Trophoblast cell (in vitro differentiated cells and primary cell): ENCODE measurements at regions not wholly inside any gene's neighbourhood (a gene's known extent, or its start where the extent isn't known, plus 50 kb on each side); places are given as distances from the start of the nearest gene placed in this dataset.

Experiments used
- DNase-seq, 2 donors: peaks; one replicate each; pipeline ENCODE4 v3.0.0-alpha.2; 2016
- H2AFZ ChIP-seq: 2 replicates; pipeline ENCODE4 v1.6.1; 2013; ENCODE audit warnings: low read length, moderate library complexity, mild to moderate bottlenecking; ENCODE audit not compliant: insufficient read depth, poor library complexity
- H2AK5ac ChIP-seq: 2 replicates; pipeline ENCODE4 v1.6.1; 2013; ENCODE audit warnings: mild to moderate bottlenecking, low read length
- H2BK120ac ChIP-seq: 2 replicates; pipeline ENCODE4 v1.6.1; 2013; ENCODE audit warnings: low read length, mild to moderate bottlenecking, moderate library complexity; ENCODE audit not compliant: insufficient read depth, poor library complexity
- H2BK12ac ChIP-seq: 2 replicates; pipeline ENCODE4 v1.6.1; 2013; ENCODE audit warnings: mild to moderate bottlenecking, low read length, moderate library complexity
- H2BK5ac ChIP-seq: 2 replicates; pipeline ENCODE4 v1.6.1; 2013; ENCODE audit warnings: low read length, low read depth, moderate library complexity, mild to moderate bottlenecking; ENCODE audit not compliant: poor library complexity
- H3K14ac ChIP-seq: 2 replicates; pipeline ENCODE4 v1.6.1; 2013; ENCODE audit warnings: mild to moderate bottlenecking, low read length
- H3K18ac ChIP-seq: 2 replicates; pipeline ENCODE4 v1.6.1; 2013; ENCODE audit warnings: mild to moderate bottlenecking, low read length
- H3K23ac ChIP-seq: 2 replicates; pipeline ENCODE4 v1.6.1; 2013; ENCODE audit warnings: low read length
- H3K27ac ChIP-seq: 2 replicates; pipeline ENCODE4 v1.5.1; 2013; ENCODE audit warnings: low read depth, mild to moderate bottlenecking, inconsistent platforms, low read length, moderate library complexity
- H3K27me3 ChIP-seq: 2 replicates; pipeline ENCODE4 v1.6.1; 2013; ENCODE audit warnings: inconsistent platforms, mild to moderate bottlenecking, low read length, moderate library complexity; ENCODE audit not compliant: insufficient read depth
- H3K36me3 ChIP-seq, 2 experiments: 1 replicate in 1 of 2; 2 replicates in 1 of 2; pipeline ENCODE4 v1.6.1; 2013; ENCODE audit warnings: low read length in 2 of 2, mild to moderate bottlenecking in 2 of 2, moderate library complexity in 1 of 2; ENCODE audit not compliant: insufficient read depth in 2 of 2, control insufficient read depth in 1 of 2
- H3K4ac ChIP-seq: 2 replicates; pipeline ENCODE4 v1.6.1; 2013; ENCODE audit warnings: low read depth, mild to moderate bottlenecking, low read length, moderate library complexity
- H3K4me1 ChIP-seq, 2 experiments: 1 replicate in 1 of 2; 2 replicates in 1 of 2; pipeline ENCODE4 v1.6.1; 2013; ENCODE audit warnings: low read length in 2 of 2, mild to moderate bottlenecking in 2 of 2, moderate library complexity in 1 of 2; ENCODE audit not compliant: insufficient read depth in 2 of 2, control insufficient read depth in 1 of 2
- H3K4me2 ChIP-seq: 2 replicates; pipeline ENCODE4 v1.6.1; 2013; ENCODE audit warnings: inconsistent platforms, mild to moderate bottlenecking, low read length, moderate library complexity
- H3K4me3 ChIP-seq: 2 replicates; pipeline ENCODE4 v1.5.1; 2013; ENCODE audit warnings: mild to moderate bottlenecking, low read depth, low read length, inconsistent platforms
- H3K79me1 ChIP-seq: one replicate; pipeline ENCODE4 v1.6.1; 2013; ENCODE audit warnings: low read length
- H3K79me2 ChIP-seq: 2 replicates; pipeline ENCODE4 v1.6.1; 2013; ENCODE audit warnings: low read length, mild to moderate bottlenecking; ENCODE audit not compliant: control insufficient read depth, insufficient read depth, poor library complexity
- H3K9ac ChIP-seq: 2 replicates; pipeline ENCODE4 v1.6.1; 2013; ENCODE audit warnings: mild to moderate bottlenecking, low read length
- H3K9me3 ChIP-seq: 2 replicates; pipeline ENCODE4 v1.6.1; 2013; ENCODE audit warnings: low read depth, mild to moderate bottlenecking, control low read depth, inconsistent platforms, low read length; ENCODE audit not compliant: insufficient read depth
- H4K12ac ChIP-seq: 2 replicates; pipeline ENCODE4 v1.6.1; 2013; ENCODE audit warnings: low read depth, mild to moderate bottlenecking, low read length, moderate library complexity
- H4K8ac ChIP-seq: 2 replicates; pipeline ENCODE4 v1.6.1; 2013; ENCODE audit warnings: low read depth, mild to moderate bottlenecking, low read length, moderate library complexity
- H4K91ac ChIP-seq: one replicate; pipeline ENCODE4 v1.6.1; 2013; ENCODE audit warnings: low read depth, mild to moderate bottlenecking, low read length, moderate library complexity
- WGBS: extraction: QIAGEN DNeasy Blood & Tissue Kit; methylation state at CpG from one replicate; pipeline ENCODE4 v1.1.7; 2013; ENCODE audit warnings: missing lambda C conversion rate; ENCODE audit not compliant: insufficient read length, insufficient coverage; ENCODE audit errors: extremely low coverage; 5-methylcytosine and 5-hydroxymethylcytosine counted together

GRCh38 chr1:88061492-88062177 lies 622.4 kb upstream of the PKN2 start:
- H2BK12ac ChIP-seq: no peak overlapping the region
- no peaks in the 10 kb centered on the region for H3K27me3 ChIP-seq
- no peak overlapping the region for H3K27ac ChIP-seq
- H3K18ac ChIP-seq: no peak overlapping the region
- no peak overlapping the region for H3K4me3 ChIP-seq
- no peak overlapping the region for H2AFZ ChIP-seq
- no peaks in the 10 kb centered on the region for H3K9me3 ChIP-seq
- H3K4me1 ChIP-seq: peaks cover 2 to 4% of the 10 kb centered on the region in 2 experiments
- H3K79me1 ChIP-seq: peaks cover 7% of the 10 kb centered on the region
- H4K12ac ChIP-seq: no peak overlapping the region
- no peak overlapping the region for H3K14ac ChIP-seq
- H2AK5ac ChIP-seq: no peak overlapping the region
- H4K91ac ChIP-seq: peak overlapping the region; percentile 59
- no peak overlapping the region for H3K4me2 ChIP-seq
- H3K79me2 ChIP-seq: no peaks in the 10 kb centered on the region
- no peak overlapping the region for H4K8ac ChIP-seq
- no peaks in the 10 kb centered on the region for H3K36me3 ChIP-seq
- no peak overlapping the region for H3K4ac ChIP-seq
- peak; percentile 43 to 76 for DNase-seq
- H2BK5ac ChIP-seq: no peak overlapping the region
- no peak overlapping the region for H2BK120ac ChIP-seq
- H3K23ac ChIP-seq: no peak overlapping the region
- H3K9ac ChIP-seq: no peak overlapping the region

GRCh38 chr1:88062650-88063153 lies 621.4 kb upstream of the PKN2 start:
- Histone ChIP-seq H3K14ac (no peak overlapping the region), H2BK5ac (no peak overlapping the region), H3K27me3 (no peaks in the 10 kb centered on the region), H3K79me1 (peaks cover 7% of the 10 kb centered on the region), H3K4me3 (no peak overlapping the region), H3K36me3 (no peaks in the 10 kb centered on the region), H3K9me3 (no peaks in the 10 kb centered on the region), H4K91ac (peak overlapping the region; percentile 18), H2BK12ac (no peak overlapping the region), H3K4me1 (peaks cover 2 to 4% of the 10 kb centered on the region in 2 experiments), H3K18ac (no peak overlapping the region), H2AK5ac (no peak overlapping the region), H2BK120ac (no peak overlapping the region), H3K4me2 (no peak overlapping the region), H3K4ac (no peak overlapping the region), H3K23ac (no peak overlapping the region), H3K9ac (no peak overlapping the region), H4K12ac (no peak overlapping the region), H3K79me2 (no peaks in the 10 kb centered on the region), H3K27ac (no peak overlapping the region), H4K8ac (no peak overlapping the region), H2AFZ (no peak overlapping the region)
- WGBS: no CpG with 5 or more reads among the region's 3 CpGs
- DNase-seq: no peak

- Histone ChIP-seq H4K8ac (no peak overlapping the region), H4K91ac (no peak overlapping the region), H3K4me3 (no peak overlapping the region), H2BK12ac (no peak overlapping the region), H3K18ac (no peak overlapping the region), H2AK5ac (no peak overlapping the region), H3K14ac (no peak overlapping the region), H2BK5ac (no peak overlapping the region), H3K9ac (no peak overlapping the region), H3K27me3 (no peaks in the 10 kb centered on the region), H3K4me2 (no peak overlapping the region), H4K12ac (no peak overlapping the region), H2AFZ (no peak overlapping the region), H3K27ac (no peak overlapping the region), H3K4ac (no peak overlapping the region), H2BK120ac (no peak overlapping the region), H3K23ac (no peak overlapping the region), H3K4me1 (peaks cover 2 to 4% of the 10 kb centered on the region in 2 experiments), H3K79me2 (no peaks in the 10 kb centered on the region), H3K36me3 (no peaks in the 10 kb centered on the region), H3K79me1 (peaks cover 7% of the 10 kb centered on the region), H3K9me3 (no peaks in the 10 kb centered on the region)
- WGBS: no CpG with 5 or more reads among the region's 2 CpGs
- no peak for DNase-seq
Observed at GRCh38 chr1:88063605-88064004, 620.5 kb upstream of the PKN2 start.

GRCh38 chr1:88068407-88068960 lies 615.6 kb upstream of the PKN2 start:
- no peak overlapping the region for H3K4me3 ChIP-seq
- no peak overlapping the region for H3K9ac ChIP-seq
- no peak overlapping the region for H2BK12ac ChIP-seq
- no CpG with 5 or more reads among the region's 5 CpGs for WGBS
- H4K91ac ChIP-seq: no peak overlapping the region
- H2BK120ac ChIP-seq: no peak overlapping the region
- no peak overlapping the region for H3K14ac ChIP-seq
- H4K8ac ChIP-seq: no peak overlapping the region
- no peaks in the 10 kb centered on the region for H3K27me3 ChIP-seq
- H3K4me1 ChIP-seq: no peaks in the 10 kb centered on the region
- no peak overlapping the region for H3K23ac ChIP-seq
- H3K79me2 ChIP-seq: no peaks in the 10 kb centered on the region
- H3K18ac ChIP-seq: no peak overlapping the region
- H4K12ac ChIP-seq: no peak overlapping the region
- H3K9me3 ChIP-seq: no peaks in the 10 kb centered on the region
- H3K79me1 ChIP-seq: no peaks in the 10 kb centered on the region
- no peak overlapping the region for H2BK5ac ChIP-seq
- no peak overlapping the region for H3K27ac ChIP-seq
- DNase-seq: no peak
- no peaks in the 10 kb centered on the region for H3K36me3 ChIP-seq
- no peak overlapping the region for H2AFZ ChIP-seq
- no peak overlapping the region for H2AK5ac ChIP-seq
- no peak overlapping the region for H3K4me2 ChIP-seq
- no peak overlapping the region for H3K4ac ChIP-seq
